Tibial artery (tissue), 4 donors: ENCODE measurements at regions not wholly inside any gene's neighbourhood (a gene's known extent, or its start where the extent isn't known, plus 50 kb on each side); places are given as distances from the start of the nearest gene placed in this dataset.

Experiments
- DNase-seq, 2 donors: peaks; one replicate each; pipeline ENCODE4 v3.0.0-alpha.2; 2019
- H3K27ac ChIP-seq, 2 donors: fragments of 200-600 bp; sonication (generic) in 1 of 2; 1 replicate in 1 of 2; 2 replicates in 1 of 2; pipeline ENCODE4 v1.5.1; 2018 to 2019; ENCODE audit warnings: mild to moderate bottlenecking in 1 of 2
- H3K27me3 ChIP-seq, 2 donors: fragments of 200-600 bp; sonication (generic) in 1 of 2; one replicate each; pipeline versions ENCODE4 v1.5.1 to v1.6.0; 2016 to 2019
- H3K36me3 ChIP-seq, 3 donors: fragments of 200-600 bp; sonication (generic) in 2 of 3; one replicate each; pipeline ENCODE4 v1.5.1; 2016 to 2019; ENCODE audit warnings: mild to moderate bottlenecking in 2 of 3
- H3K4me1 ChIP-seq, 4 donors: fragments of 200-600 bp; sonication (generic) in 2 of 4; 1 replicate in 3 of 4; 2 replicates in 1 of 4; pipeline ENCODE4 v1.5.1; 2016 to 2019
- H3K4me3 ChIP-seq, 2 donors: fragments of 200-600 bp; sonication (generic) in 1 of 2; 1 replicate in 1 of 2; 2 replicates in 1 of 2; pipeline ENCODE4 v1.5.1; 2018 to 2019; ENCODE audit warnings: mild to moderate bottlenecking in 2 of 2
- H3K9me3 ChIP-seq, 3 donors: fragments of 200-600 bp; sonication (generic) in 1 of 3; one replicate each; pipeline ENCODE4 v1.5.1; 2016 to 2019
- CTCF ChIP-seq, 2 experiments: fragments of 200-600 bp in 1 of 2; fragments of 450-650 bp in 1 of 2; IDR thresholded peaks; one replicate each; pipeline ENCODE4 v1.5.1; 2017 to 2019; ENCODE audit warnings: antibody characterized with exemption in 2 of 2, mild to moderate bottlenecking in 1 of 2, moderate library complexity in 1 of 2
- intact Hi-C: fragments of 100-400 bp; cut with DNase I; formaldehyde crosslinking; loops from one replicate; pipeline ENCODE4 v1.15.0; 2023; ENCODE audit warnings: low total_unique reads

- Histone ChIP-seq H3K36me3 (no peaks in the 10 kb centered on the region), H3K4me1 (peaks cover 0 to 17% (median 8%) of the 10 kb centered on the region in 4 donors), H3K27me3 (no peaks in the 10 kb centered on the region), H3K4me3 (peak overlapping the region in 1 of 2 donors; percentile 22), H3K9me3 (no peaks in the 10 kb centered on the region), H3K27ac (peak overlapping the region; percentile 48 to 63)
- peak; percentile 50 to 76 for DNase-seq
- peak; percentile 32 to 37 for TF ChIP-seq CTCF (IDR thresholded peaks at IDR 0.05)
- intact Hi-C loops = loop anchor here (10.0 kb wide), 1 partner anchor 621 kb away; no protein-coding TSS in a partner anchor
Measured at GRCh38 chr15:93485438-93486327, 396.7 kb upstream of the RGMA start.

GRCh38 chr15:93483923-93484322, 394.9 kb upstream of the RGMA start:
- no peaks in the 10 kb centered on the region for H3K27me3 ChIP-seq
- H3K4me3 ChIP-seq = no peak overlapping the region
- intact Hi-C loops = loop anchor here (10.0 kb wide), 1 partner anchor 619 kb away; no protein-coding TSS in a partner anchor
- H3K4me1 ChIP-seq = peaks cover 0 to 17% (median 8%) of the 10 kb centered on the region in 4 donors
- H3K9me3 ChIP-seq = no peaks in the 10 kb centered on the region
- H3K36me3 ChIP-seq = no peaks in the 10 kb centered on the region
- no peak overlapping the region for H3K27ac ChIP-seq
- no peak for TF ChIP-seq CTCF (IDR thresholded peaks at IDR 0.05)
- DNase-seq = no peak

DNA sequence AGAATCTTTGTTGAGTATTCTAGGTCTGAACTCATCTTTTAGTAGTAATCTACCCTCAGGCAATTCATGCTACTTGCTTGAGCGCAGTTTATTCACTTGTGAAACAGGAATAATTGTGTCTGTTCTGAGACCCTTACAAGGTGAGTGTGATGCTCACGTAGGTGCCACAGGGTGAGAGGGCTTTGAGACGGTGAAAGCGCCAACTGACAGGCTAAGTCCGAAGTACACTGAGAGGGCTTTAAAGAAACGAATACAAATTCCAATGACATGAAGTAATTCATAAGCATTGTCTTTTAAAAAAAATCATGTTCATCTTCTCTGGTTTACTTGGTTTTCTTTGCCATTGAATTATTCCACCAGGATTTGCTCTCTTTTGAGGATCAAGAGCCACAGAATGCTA, 393.7 kb upstream of the RGMA start:
- Histone ChIP-seq H3K36me3 (no peaks in the 10 kb centered on the region), H3K27ac (no peak overlapping the region), H3K9me3 (no peaks in the 10 kb centered on the region), H3K4me3 (no peak overlapping the region), H3K4me1 (peaks cover 0 to 17% (median 8%) of the 10 kb centered on the region in 4 donors), H3K27me3 (no peaks in the 10 kb centered on the region)
- TF ChIP-seq CTCF (IDR thresholded peaks at IDR 0.05) = no peak
- DNase-seq = no peak
- intact Hi-C loops = loop anchor here (10.0 kb wide), 1 partner anchor 618 kb away; no protein-coding TSS in a partner anchor

GRCh38 chr15:93479715-93480114, 390.7 kb upstream of the RGMA start:
- Histone ChIP-seq H3K27me3 (no peaks in the 10 kb centered on the region), H3K4me3 (no peak overlapping the region), H3K27ac (no peak overlapping the region), H3K9me3 (no peaks in the 10 kb centered on the region), H3K4me1 (no peaks in the 10 kb centered on the region), H3K36me3 (no peaks in the 10 kb centered on the region)
- DNase-seq = peak in 1 of 2 donors; percentile 73
- intact Hi-C loops = loop anchor here (10.0 kb wide), 1 partner anchor 615 kb away; no protein-coding TSS in a partner anchor
- TF ChIP-seq CTCF (IDR thresholded peaks at IDR 0.05) = no peak

DNA sequence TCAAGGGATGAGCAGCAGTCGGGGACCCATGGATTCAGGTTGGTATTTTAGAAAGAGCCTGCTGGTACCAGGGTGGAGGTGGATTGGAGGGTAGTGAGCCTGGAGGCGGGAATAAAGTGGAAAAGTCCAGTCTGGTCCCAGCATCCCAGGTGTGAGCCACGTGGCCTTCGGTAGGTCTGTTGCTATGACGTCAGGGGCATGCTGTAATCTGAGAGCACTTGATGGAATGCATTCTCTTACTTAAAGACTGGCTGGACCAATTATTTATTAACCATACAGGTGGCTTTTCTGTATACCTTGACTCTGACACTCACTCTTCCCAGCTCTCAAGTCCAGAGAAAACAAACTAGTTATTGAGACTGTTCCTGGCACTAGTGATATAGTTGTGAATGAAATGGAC, 389.9 kb upstream of the RGMA start:
- H3K27me3 ChIP-seq = no peaks in the 10 kb centered on the region
- H3K36me3 ChIP-seq = no peaks in the 10 kb centered on the region
- DNase-seq = no peak
- H3K9me3 ChIP-seq = no peaks in the 10 kb centered on the region
- no peak overlapping the region for H3K4me3 ChIP-seq
- no peaks in the 10 kb centered on the region for H3K4me1 ChIP-seq
- intact Hi-C loops = no loop called here
- H3K27ac ChIP-seq = no peak overlapping the region
- TF ChIP-seq CTCF (IDR thresholded peaks at IDR 0.05) = no peak
